Esophagus squamous epithelium (tissue), 4 donors: ENCODE measurements at regions not wholly inside any gene's neighbourhood (a gene's known extent, or its start where the extent isn't known, plus 50 kb on each side); places are given as distances from the start of the nearest gene placed in this dataset.

Experiments used
- CTCF ChIP-seq, 6 experiments: fragments of 450-650 bp in 4 of 6; fragments of 200-600 bp in 2 of 6; sonication (generic) in 2 of 6; IDR thresholded peaks; one replicate each; pipeline ENCODE4 v1.5.1; 2016 to 2019; ENCODE audit warnings: antibody characterized with exemption in 6 of 6, mild to moderate bottlenecking in 4 of 6, moderate library complexity in 4 of 6
- POLR2A ChIP-seq, 4 donors: fragments of 450-650 bp; IDR thresholded peaks; one replicate each; pipeline ENCODE4 v1.6.1; 2017; ENCODE audit warnings: antibody characterized with exemption in 4 of 4, mild to moderate bottlenecking in 4 of 4, moderate library complexity in 3 of 4

GRCh38 chr3:101096444-101096843 lies 103.2 kb upstream of the ABI3BP start:
- no peak for TF ChIP-seq CTCF (IDR thresholded peaks at IDR 0.05)
- no peak for TF ChIP-seq POLR2A (IDR thresholded peaks at IDR 0.05)
